ENCODE measurements at regions not wholly inside any gene's neighbourhood (a gene's known extent, or its start where the extent isn't known, plus 50 kb on each side); places are given as distances from the start of the nearest gene placed in this dataset.

DNA sequence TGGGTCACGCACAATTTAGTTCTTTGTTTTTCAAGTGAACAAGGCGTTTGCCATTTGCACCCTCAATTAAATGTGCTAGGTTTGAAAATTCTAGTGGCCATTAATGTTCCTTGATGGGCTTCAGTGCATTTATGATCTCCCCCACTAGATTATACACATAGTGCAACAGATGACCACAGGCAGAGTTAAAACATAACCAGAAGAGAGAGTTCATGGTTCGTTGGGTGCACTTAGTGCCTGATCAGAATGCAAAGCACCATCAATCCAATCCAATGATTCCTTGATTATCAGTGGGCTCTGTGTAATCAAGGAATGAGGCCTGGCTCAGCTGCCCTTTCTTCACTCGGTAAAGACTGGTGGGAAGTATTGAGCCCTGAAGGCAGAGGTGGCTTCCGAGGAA is 334.5 kb downstream of the PRDM2 start:
- DNase-seq (ENCODE audit: low read depth in 1 of 2, low spot score in 1 of 2) (no peak), FAIRE-seq (no peak), ATAC-seq (no peak)
- no peak for TF ChIP-seq HEYL (CRISPR knock-in tag; IDR thresholded peaks at IDR 0.05)
- no peak for TF ChIP-seq ZC3H11A (IDR thresholded peaks at IDR 0.05)
- no peak for TF ChIP-seq CTCF (IDR thresholded peaks at IDR 0.05)
- ChIA-PET POLR2A (no interaction called here), CTCF (no interaction called here)
- no peak overlapping the region for H3K27ac ChIP-seq
- H3K4me2 ChIP-seq, result no peak overlapping the region
- 10% methylated on average over 4 of the region's 5 CpGs for WGBS (ENCODE audit: missing lambda C conversion rate)
- H3K9me3 ChIP-seq, result no peaks in the 10 kb centered on the region
- no peaks in the 10 kb centered on the region for H3K4me1 ChIP-seq
- no peak overlapping the region for H3K4me3 ChIP-seq

DNA sequence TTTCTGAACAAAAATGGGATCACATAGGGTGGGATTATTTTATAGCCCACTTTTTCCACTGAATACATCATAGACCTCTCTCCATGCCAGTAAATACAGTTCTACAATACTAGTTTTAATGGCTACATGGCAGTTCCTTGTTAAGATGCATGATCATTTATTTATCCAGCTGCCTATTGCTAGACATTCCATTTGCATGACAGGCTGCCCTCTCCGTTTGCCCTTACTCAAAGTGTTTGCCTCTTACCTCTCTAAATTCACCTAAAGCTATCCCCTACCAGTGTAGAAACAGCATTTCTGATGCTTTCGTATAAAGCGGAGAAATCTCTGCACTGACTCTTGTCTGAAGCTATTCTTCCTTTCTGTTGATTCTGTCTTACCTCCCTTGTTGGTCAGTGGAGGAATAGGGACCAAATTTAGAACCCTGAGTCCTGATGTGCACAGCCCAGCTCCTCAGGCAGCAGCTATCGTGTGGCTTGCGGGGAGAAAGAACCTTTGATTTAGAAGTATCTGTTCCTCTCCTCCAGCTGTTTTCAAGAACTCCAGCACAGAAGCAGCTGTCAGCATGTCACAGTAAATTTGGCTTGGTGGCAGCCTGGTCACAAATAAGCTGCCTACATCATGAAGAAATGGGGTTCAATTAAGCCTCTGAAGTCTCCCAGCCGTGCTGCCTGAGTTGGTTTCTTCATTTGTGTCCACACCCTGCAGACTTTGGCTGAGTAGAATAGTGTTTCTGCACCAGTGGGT is 337.3 kb downstream of the PRDM2 start:
- H3K4me1 ChIP-seq, result no peaks in the 10 kb centered on the region
- no peak overlapping the region for H3K27ac ChIP-seq
- 40% methylated on average over 5 of the region's 6 CpGs for WGBS (ENCODE audit: missing lambda C conversion rate)
- ATAC-seq (no peak), FAIRE-seq (no peak), DNase-seq (ENCODE audit: low read depth in 1 of 2, low spot score in 1 of 2) (no peak)
- POLR2A ChIA-PET, result no interaction called here
- CTCF ChIA-PET, result no interaction called here
- no peaks in the 10 kb centered on the region for H3K9me3 ChIP-seq
- TF ChIP-seq HOXB13 (CRISPR knock-in tag; IDR thresholded peaks at IDR 0.05; ENCODE audit: low read depth) (no peak), RCOR1 (IDR thresholded peaks at IDR 0.05; ENCODE audit: low read depth, low read length) (no peak), RARB (CRISPR knock-in tag; IDR thresholded peaks at IDR 0.05) (no peak), MYC (IDR thresholded peaks at IDR 0.05; ENCODE audit: borderline replicate concordance, low read length) (no peak), HOXB5 (CRISPR knock-in tag; IDR thresholded peaks at IDR 0.05) (no peak), CEBPB (IDR thresholded peaks at IDR 0.05) (no peak), ZC3H11A (IDR thresholded peaks at IDR 0.05) (no peak), ELK1 (IDR thresholded peaks at IDR 0.05; ENCODE audit: low read depth, low read length) (no peak), NR3C1 (IDR thresholded peaks at IDR 0.05) (no peak), PHF8 (IDR thresholded peaks at IDR 0.05; ENCODE audit: borderline replicate concordance, low read depth) (no peak), HDAC2 (IDR thresholded peaks at IDR 0.05) (no peak), EHMT2 (IDR thresholded peaks at IDR 0.05; ENCODE audit: low read depth) (no peak), CTCF (IDR thresholded peaks at IDR 0.05) (no peak), KDM1A (IDR thresholded peaks at IDR 0.05; ENCODE audit: low read depth) (no peak), NFE2L2 (conservative IDR thresholded peaks at IDR 0.05; ENCODE audit: low read length) (no peak), FOSB (CRISPR knock-in tag; IDR thresholded peaks at IDR 0.05) (no peak), ESRRA (IDR thresholded peaks at IDR 0.05; ENCODE audit: borderline replicate concordance, low read length) (no peak), FOSL2 (IDR thresholded peaks at IDR 0.05) (no peak), FOSL2 (CRISPR knock-in tag; IDR thresholded peaks at IDR 0.05) (no peak)
- H3K4me3 ChIP-seq, result no peak overlapping the region
- no peak overlapping the region for H3K4me2 ChIP-seq
